Mesendoderm (in vitro differentiated cells): ENCODE measurements at regions not wholly inside any gene's neighbourhood (a gene's known extent, or its start where the extent isn't known, plus 50 kb on each side); places are given as distances from the start of the nearest gene placed in this dataset.

Source experiments
- DNase-seq: peaks from one replicate; pipeline ENCODE4 v3.0.0; 2013
- H2AK5ac ChIP-seq: 2 replicates; pipeline ENCODE4 v1.6.1; 2013; ENCODE audit warnings: low read length, inconsistent platforms
- H2BK120ac ChIP-seq: 2 replicates; pipeline ENCODE4 v1.6.1; 2013; ENCODE audit warnings: low read depth, mild to moderate bottlenecking, low read length, moderate library complexity, mixed read lengths
- H2BK15ac ChIP-seq: replicated peaks from 2 replicates; pipeline ENCODE4 v1.6.1; 2013; ENCODE audit warnings: low read depth, mild to moderate bottlenecking, moderate library complexity
- H2BK5ac ChIP-seq: 2 replicates; pipeline ENCODE4 v1.6.1; 2013; ENCODE audit warnings: low read length, inconsistent platforms
- H3K18ac ChIP-seq: 2 replicates; pipeline ENCODE4 v1.6.1; 2013; ENCODE audit warnings: mild to moderate bottlenecking, low read length, mixed read lengths
- H3K23ac ChIP-seq: one replicate; pipeline ENCODE4 v1.6.1; 2013; ENCODE audit warnings: low read length
- H3K27ac ChIP-seq: 2 replicates; pipeline ENCODE4 v1.5.1; 2013; ENCODE audit warnings: low read depth, mild to moderate bottlenecking, inconsistent platforms, low read length, moderate library complexity
- H3K27me3 ChIP-seq: 2 replicates; pipeline ENCODE4 v1.6.1; 2013; ENCODE audit warnings: low read length, control low read depth, mild to moderate bottlenecking, inconsistent platforms; ENCODE audit not compliant: insufficient read depth, poor library complexity
- H3K36me3 ChIP-seq: 2 replicates; pipeline ENCODE4 v1.6.1; 2013; ENCODE audit warnings: low read length, inconsistent platforms; ENCODE audit not compliant: control insufficient read depth, insufficient read depth
- H3K4ac ChIP-seq: one replicate; pipeline ENCODE4 v1.6.1; 2013; ENCODE audit warnings: low read depth, mild to moderate bottlenecking, low read length, moderate library complexity
- H3K4me1 ChIP-seq: 2 replicates; pipeline ENCODE4 v1.6.1; 2013; ENCODE audit warnings: low read depth, low read length, inconsistent platforms; ENCODE audit not compliant: control insufficient read depth
- H3K4me2 ChIP-seq: 2 replicates; pipeline ENCODE4 v1.6.1; 2013; ENCODE audit warnings: low read length
- H3K4me3 ChIP-seq: 2 replicates; pipeline ENCODE4 v1.5.1; 2013; ENCODE audit warnings: mild to moderate bottlenecking, low read length
- H3K56ac ChIP-seq: one replicate; pipeline ENCODE4 v1.6.1; 2013; ENCODE audit warnings: low read length
- H3K79me1 ChIP-seq: 2 replicates; pipeline ENCODE4 v1.6.1; 2013; ENCODE audit warnings: low read length, inconsistent platforms
- H3K79me2 ChIP-seq: 2 replicates; pipeline ENCODE4 v1.6.1; 2013; ENCODE audit warnings: mild to moderate bottlenecking, low read length; ENCODE audit not compliant: control insufficient read depth, insufficient read depth
- H3K9ac ChIP-seq: 2 replicates; pipeline ENCODE4 v1.6.1; 2013; ENCODE audit warnings: low read length, inconsistent platforms
- H4K5ac ChIP-seq: one replicate; pipeline ENCODE4 v1.6.1; 2013; ENCODE audit warnings: low read length
- H4K8ac ChIP-seq: one replicate; pipeline ENCODE4 v1.6.1; 2013; ENCODE audit warnings: low read depth, mild to moderate bottlenecking, control low read depth, low read length, moderate library complexity
- WGBS: extraction: QIAGEN DNeasy Blood & Tissue Kit; methylation state at CpG from one replicate; pipeline ENCODE4 v1.1.7; 2013; ENCODE audit warnings: low lambda C conversion rate, missing lambda C conversion rate; ENCODE audit not compliant: insufficient coverage; ENCODE audit errors: extremely low coverage; 5-methylcytosine and 5-hydroxymethylcytosine counted together

DNA sequence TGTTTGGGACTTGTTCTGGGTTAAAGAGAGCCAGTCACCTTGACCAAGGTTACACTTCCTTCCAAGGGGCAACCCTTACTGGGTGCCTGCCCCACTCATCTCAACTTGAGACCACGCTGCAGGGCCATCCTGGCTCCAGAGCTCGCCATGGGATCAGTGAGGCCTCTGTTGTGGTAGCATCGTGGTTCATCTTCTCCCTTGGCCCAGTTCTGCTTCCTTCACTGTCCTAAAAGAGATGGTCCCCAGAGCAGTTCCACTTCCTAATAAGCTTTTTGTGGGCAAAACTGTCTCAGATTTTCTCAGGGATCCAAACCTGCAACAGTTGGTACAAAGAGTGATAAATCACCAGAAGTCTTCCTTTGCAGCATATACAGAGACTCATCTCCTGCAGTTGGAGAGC is 165.9 kb upstream of the TMEM260 start:
- no peak for DNase-seq
- H2BK15ac ChIP-seq = no peak overlapping the region
- no peaks in the 10 kb centered on the region for H3K27me3 ChIP-seq
- H3K79me1 ChIP-seq = no peaks in the 10 kb centered on the region
- H2AK5ac ChIP-seq = no peak overlapping the region
- no peak overlapping the region for H3K27ac ChIP-seq
- H3K4me1 ChIP-seq = no peaks in the 10 kb centered on the region
- WGBS = no CpG with 5 or more reads among the region's 3 CpGs
- no peak overlapping the region for H4K5ac ChIP-seq
- no peak overlapping the region for H3K4me2 ChIP-seq
- no peaks in the 10 kb centered on the region for H3K79me2 ChIP-seq
- H3K18ac ChIP-seq = no peak overlapping the region
- no peak overlapping the region for H4K8ac ChIP-seq
- no peak overlapping the region for H3K23ac ChIP-seq
- H3K36me3 ChIP-seq = no peaks in the 10 kb centered on the region
- no peak overlapping the region for H3K4me3 ChIP-seq
- no peak overlapping the region for H3K4ac ChIP-seq
- H2BK120ac ChIP-seq = no peak overlapping the region
- H3K56ac ChIP-seq = no peak overlapping the region
- H3K9ac ChIP-seq = no peak overlapping the region
- no peak overlapping the region for H2BK5ac ChIP-seq

DNA sequence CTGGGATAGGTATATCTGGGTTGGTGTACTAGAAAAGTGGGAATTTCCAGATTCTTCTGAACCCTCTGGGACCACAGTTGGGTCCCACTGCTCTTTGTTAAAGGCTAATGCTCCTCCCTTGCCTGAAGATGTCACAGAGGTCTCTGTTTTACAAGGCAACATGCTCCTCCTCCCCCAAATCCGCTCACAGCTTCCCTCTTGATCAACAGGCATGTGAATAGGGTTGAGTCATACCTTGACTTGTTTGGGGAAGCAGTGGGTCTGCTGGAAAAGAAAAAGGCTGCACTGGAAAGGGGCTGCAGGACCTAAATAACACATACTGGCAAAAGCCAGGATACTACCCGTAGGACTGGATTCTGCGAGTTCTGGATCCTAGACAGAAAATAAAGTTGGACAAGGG is 165.4 kb upstream of the TMEM260 start:
- no peaks in the 10 kb centered on the region for H3K4me1 ChIP-seq
- H3K23ac ChIP-seq = no peak overlapping the region
- no peak overlapping the region for H2AK5ac ChIP-seq
- no peaks in the 10 kb centered on the region for H3K36me3 ChIP-seq
- no CpG with 5 or more reads among the region's 3 CpGs for WGBS
- H3K79me1 ChIP-seq = no peaks in the 10 kb centered on the region
- H3K4me2 ChIP-seq = no peak overlapping the region
- no peaks in the 10 kb centered on the region for H3K79me2 ChIP-seq
- no peak overlapping the region for H2BK15ac ChIP-seq
- H3K18ac ChIP-seq = no peak overlapping the region
- H3K4ac ChIP-seq = no peak overlapping the region
- no peak overlapping the region for H4K5ac ChIP-seq
- H3K27me3 ChIP-seq = no peaks in the 10 kb centered on the region
- H2BK120ac ChIP-seq = no peak overlapping the region
- H3K4me3 ChIP-seq = no peak overlapping the region
- H3K56ac ChIP-seq = no peak overlapping the region
- no peak overlapping the region for H4K8ac ChIP-seq
- H3K9ac ChIP-seq = no peak overlapping the region
- H3K27ac ChIP-seq = no peak overlapping the region
- DNase-seq = no peak
- no peak overlapping the region for H2BK5ac ChIP-seq

DNA sequence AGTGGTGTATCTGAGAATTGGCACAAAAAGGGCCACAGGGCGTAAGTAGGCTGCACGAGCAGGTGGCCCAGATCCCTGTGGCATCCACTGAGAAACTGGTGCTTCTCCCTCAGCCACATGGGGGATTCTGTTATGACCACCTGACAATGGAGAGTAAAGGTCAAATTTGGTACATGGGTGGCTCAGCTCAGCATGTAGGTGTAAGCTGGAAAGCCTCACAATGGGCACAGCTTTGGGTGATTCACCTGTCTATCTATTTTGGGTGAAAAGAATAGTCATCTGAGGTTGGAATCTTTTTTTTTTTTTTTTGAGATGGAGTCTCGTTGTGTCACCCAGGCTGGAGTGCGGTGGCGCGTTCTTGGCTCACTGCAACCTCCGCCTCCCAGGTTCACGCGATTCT is 163.4 kb upstream of the TMEM260 start:
- H3K56ac ChIP-seq = no peak overlapping the region
- no peaks in the 10 kb centered on the region for H3K79me1 ChIP-seq
- no peak overlapping the region for H2AK5ac ChIP-seq
- H4K8ac ChIP-seq = no peak overlapping the region
- H3K4ac ChIP-seq = no peak overlapping the region
- no peak overlapping the region for H3K27ac ChIP-seq
- H2BK5ac ChIP-seq = no peak overlapping the region
- no peak overlapping the region for H3K4me2 ChIP-seq
- H3K23ac ChIP-seq = no peak overlapping the region
- no CpG with 5 or more reads among the region's 9 CpGs for WGBS
- H3K27me3 ChIP-seq = no peaks in the 10 kb centered on the region
- DNase-seq = no peak
- no peaks in the 10 kb centered on the region for H3K79me2 ChIP-seq
- H4K5ac ChIP-seq = no peak overlapping the region
- H3K4me3 ChIP-seq = no peak overlapping the region
- H3K18ac ChIP-seq = no peak overlapping the region
- H3K9ac ChIP-seq = no peak overlapping the region
- H3K4me1 ChIP-seq = no peaks in the 10 kb centered on the region
- no peak overlapping the region for H2BK120ac ChIP-seq
- no peak overlapping the region for H2BK15ac ChIP-seq
- no peaks in the 10 kb centered on the region for H3K36me3 ChIP-seq

DNA sequence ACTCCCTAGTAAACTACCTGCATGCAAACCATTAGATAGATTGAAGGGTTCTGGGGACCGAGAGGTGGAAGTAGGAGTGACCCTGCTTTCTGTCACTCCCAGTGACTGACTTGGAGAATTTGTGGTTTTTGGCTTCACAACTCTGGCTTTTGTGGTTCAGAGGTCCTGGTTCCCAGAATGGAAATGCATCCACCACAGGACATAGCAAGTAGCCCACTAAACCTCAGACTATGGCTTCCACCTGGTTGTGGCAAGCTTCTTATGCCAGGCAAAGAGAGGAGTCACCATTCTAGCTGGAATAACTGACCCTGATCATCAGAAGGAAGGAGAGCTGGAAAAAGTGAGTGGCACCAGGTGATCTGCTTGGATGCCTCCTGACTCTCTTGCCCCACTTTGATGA is 162.4 kb upstream of the TMEM260 start:
- no peak overlapping the region for H3K4me2 ChIP-seq
- no peaks in the 10 kb centered on the region for H3K4me1 ChIP-seq

DNA sequence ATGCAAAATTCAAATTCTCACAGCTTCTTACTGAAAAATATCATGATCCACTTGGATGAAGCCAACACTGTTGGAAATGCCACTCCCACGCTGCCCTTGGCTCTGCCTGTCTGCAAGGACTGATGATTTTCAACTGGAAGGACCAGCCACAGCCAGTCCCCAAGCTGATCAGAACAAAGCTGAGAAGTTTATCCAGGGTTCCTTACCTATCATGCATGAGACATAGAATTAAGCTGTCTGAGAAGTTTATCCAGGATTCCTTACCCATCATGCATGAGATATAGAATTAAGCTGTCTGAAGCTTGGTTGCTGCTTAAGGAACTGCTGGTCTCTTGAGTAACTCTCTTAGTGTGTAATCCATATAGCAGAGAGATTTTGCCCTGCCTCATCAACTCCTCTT is 159.8 kb upstream of the TMEM260 start:
- Histone ChIP-seq H3K27me3 (no peaks in the 10 kb centered on the region), H3K27ac (no peak overlapping the region), H3K23ac (no peak overlapping the region), H4K5ac (no peak overlapping the region), H3K18ac (no peak overlapping the region), H2BK5ac (no peak overlapping the region), H3K36me3 (no peaks in the 10 kb centered on the region), H3K4me3 (no peak overlapping the region), H3K56ac (no peak overlapping the region), H3K4me1 (peaks cover 2% of the 10 kb centered on the region), H2AK5ac (no peak overlapping the region), H3K4me2 (no peak overlapping the region), H4K8ac (no peak overlapping the region), H3K4ac (no peak overlapping the region), H2BK15ac (no peak overlapping the region), H3K79me2 (no peaks in the 10 kb centered on the region), H3K9ac (no peak overlapping the region), H2BK120ac (no peak overlapping the region), H3K79me1 (no peaks in the 10 kb centered on the region)
- no CpG with 5 or more reads among the region's 1 CpG for WGBS
- no peak for DNase-seq

More for the DNA sequence above, 162.4 kb upstream of the TMEM260 start:
- Histone ChIP-seq H2BK15ac (no peak overlapping the region), H2BK5ac (no peak overlapping the region), H3K4me3 (no peak overlapping the region), H3K27ac (no peak overlapping the region), H3K23ac (no peak overlapping the region), H3K79me2 (no peaks in the 10 kb centered on the region), H3K4ac (no peak overlapping the region), H2BK120ac (no peak overlapping the region), H2AK5ac (no peak overlapping the region), H3K79me1 (no peaks in the 10 kb centered on the region), H3K18ac (no peak overlapping the region), H3K56ac (no peak overlapping the region), H3K9ac (no peak overlapping the region), H3K36me3 (no peaks in the 10 kb centered on the region), H3K27me3 (no peaks in the 10 kb centered on the region), H4K5ac (no peak overlapping the region), H4K8ac (no peak overlapping the region)
- no peak for DNase-seq
- WGBS = no CpG with 5 or more reads among the region's 1 CpG

DNA sequence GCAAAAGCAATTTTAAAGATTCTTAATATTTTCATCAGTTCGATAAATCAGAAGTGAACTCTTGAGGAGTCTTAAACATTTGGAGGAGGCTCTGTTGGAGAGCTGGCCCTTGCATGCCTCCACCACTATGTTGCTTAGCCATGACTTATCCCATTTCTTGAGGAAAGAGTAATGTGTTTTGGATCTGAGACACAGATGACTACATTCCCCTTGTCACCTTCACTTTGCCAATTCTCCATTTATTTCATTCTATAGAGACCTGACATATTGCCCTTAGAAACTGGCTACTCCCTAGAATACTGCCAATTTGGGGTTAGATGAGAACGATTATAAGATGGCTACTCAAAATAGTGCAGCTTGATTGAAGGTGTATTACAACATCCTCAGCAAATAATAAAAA is 157.4 kb upstream of the TMEM260 start:
- no peak overlapping the region for H4K5ac ChIP-seq
- H2AK5ac ChIP-seq = no peak overlapping the region
- H3K4me2 ChIP-seq = no peak overlapping the region
- H3K4ac ChIP-seq = no peak overlapping the region
- no peak overlapping the region for H3K23ac ChIP-seq
- no peak overlapping the region for H3K9ac ChIP-seq
- H3K27me3 ChIP-seq = no peaks in the 10 kb centered on the region
- no peak overlapping the region for H2BK120ac ChIP-seq
- no CpG with 5 or more reads among the region's 2 CpGs for WGBS
- no peaks in the 10 kb centered on the region for H3K79me1 ChIP-seq
- H3K36me3 ChIP-seq = no peaks in the 10 kb centered on the region
- H3K79me2 ChIP-seq = no peaks in the 10 kb centered on the region
- H3K4me1 ChIP-seq = peaks cover 2% of the 10 kb centered on the region
- no peak overlapping the region for H2BK15ac ChIP-seq
- H2BK5ac ChIP-seq = no peak overlapping the region
- no peak overlapping the region for H3K18ac ChIP-seq
- H3K56ac ChIP-seq = no peak overlapping the region
- H4K8ac ChIP-seq = no peak overlapping the region
- H3K4me3 ChIP-seq = no peak overlapping the region
- DNase-seq = no peak
- H3K27ac ChIP-seq = no peak overlapping the region
